IPS-18a (cell line): ENCODE measurements at regions not wholly inside any gene's neighbourhood (a gene's known extent, or its start where the extent isn't known, plus 50 kb on each side); places are given as distances from the start of the nearest gene placed in this dataset.

Experiments
- H3K27ac ChIP-seq: one replicate; pipeline ENCODE4 v1.5.1; 2013; ENCODE audit warnings: low read length
- H3K27me3 ChIP-seq: one replicate; pipeline ENCODE4 v1.6.1; 2013; ENCODE audit warnings: mild to moderate bottlenecking, low read length; ENCODE audit not compliant: control insufficient read depth, insufficient read depth
- H3K36me3 ChIP-seq: one replicate; pipeline ENCODE4 v1.6.1; 2013; ENCODE audit warnings: low read depth, low read length; ENCODE audit not compliant: control insufficient read depth
- H3K4me1 ChIP-seq: one replicate; pipeline ENCODE4 v1.6.1; 2013; ENCODE audit warnings: low read depth, low read length; ENCODE audit not compliant: control insufficient read depth
- H3K4me3 ChIP-seq: one replicate; pipeline ENCODE4 v1.5.1; 2013; ENCODE audit warnings: low read length
- H3K9ac ChIP-seq: one replicate; pipeline ENCODE4 v1.6.1; 2013; ENCODE audit warnings: mild to moderate bottlenecking, low read length, moderate library complexity
- H3K9me3 ChIP-seq: one replicate; pipeline ENCODE4 v1.6.1; 2013; ENCODE audit warnings: low read depth, low read length; ENCODE audit not compliant: control insufficient read depth

GRCh38 chr5:92741906-92742305 is 839.1 kb downstream of the NR2F1-AS1 start:
- Histone ChIP-seq H3K27ac (no peak overlapping the region), H3K9me3 (no peaks in the 10 kb centered on the region), H3K27me3 (no peaks in the 10 kb centered on the region), H3K36me3 (no peaks in the 10 kb centered on the region), H3K9ac (no peak overlapping the region), H3K4me3 (no peak overlapping the region), H3K4me1 (no peaks in the 10 kb centered on the region)

DNA sequence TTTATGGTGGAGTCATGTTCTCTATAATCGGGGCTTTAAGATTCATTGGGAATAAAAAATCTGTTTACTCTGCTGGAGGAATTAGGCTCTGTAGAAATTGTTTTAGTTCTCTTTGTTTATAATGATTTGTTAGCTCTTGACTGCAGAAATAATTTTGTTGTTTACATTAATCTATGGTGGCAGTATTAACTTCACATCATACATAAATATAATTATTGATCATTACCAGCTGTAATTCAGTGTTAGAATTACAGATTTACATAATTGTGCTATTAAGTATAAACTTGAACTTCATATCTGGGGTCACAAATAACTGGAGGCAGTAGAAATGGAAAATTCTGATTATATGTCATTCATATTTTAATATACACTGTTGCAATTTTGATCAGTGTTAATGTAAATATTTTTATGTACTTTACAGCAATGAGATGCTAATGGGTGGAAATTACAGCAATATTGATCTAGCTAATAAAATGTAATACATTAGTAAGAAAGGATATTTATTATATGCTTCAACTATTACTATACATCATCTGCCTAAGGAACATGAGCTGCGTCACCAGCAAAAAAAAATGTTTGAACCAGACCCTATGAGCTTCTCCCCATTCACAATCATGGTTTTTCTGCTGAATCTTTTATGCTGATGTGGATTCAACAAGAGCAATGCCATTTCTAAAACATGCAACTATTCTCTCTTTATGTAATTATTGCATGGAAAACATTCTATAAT is 846.6 kb downstream of the NR2F1-AS1 start:
- Histone ChIP-seq H3K4me3 (no peak overlapping the region), H3K9me3 (no peaks in the 10 kb centered on the region), H3K4me1 (no peaks in the 10 kb centered on the region), H3K36me3 (no peaks in the 10 kb centered on the region), H3K27ac (no peak overlapping the region), H3K9ac (no peak overlapping the region), H3K27me3 (no peaks in the 10 kb centered on the region)

GRCh38 chr5:92730486-92730885 is 850.5 kb downstream of the NR2F1-AS1 start:
- no peak overlapping the region for H3K9ac ChIP-seq
- no peak overlapping the region for H3K4me3 ChIP-seq
- H3K9me3 ChIP-seq, result no peaks in the 10 kb centered on the region
- no peaks in the 10 kb centered on the region for H3K4me1 ChIP-seq
- H3K27ac ChIP-seq, result no peak overlapping the region
- no peaks in the 10 kb centered on the region for H3K36me3 ChIP-seq
- no peaks in the 10 kb centered on the region for H3K27me3 ChIP-seq

GRCh38 chr5:92729088-92729487 is 851.9 kb downstream of the NR2F1-AS1 start:
- no peaks in the 10 kb centered on the region for H3K9me3 ChIP-seq
- H3K4me3 ChIP-seq, result no peak overlapping the region
- no peaks in the 10 kb centered on the region for H3K27me3 ChIP-seq
- no peaks in the 10 kb centered on the region for H3K4me1 ChIP-seq
- no peak overlapping the region for H3K9ac ChIP-seq
- no peaks in the 10 kb centered on the region for H3K36me3 ChIP-seq
- no peak overlapping the region for H3K27ac ChIP-seq

DNA sequence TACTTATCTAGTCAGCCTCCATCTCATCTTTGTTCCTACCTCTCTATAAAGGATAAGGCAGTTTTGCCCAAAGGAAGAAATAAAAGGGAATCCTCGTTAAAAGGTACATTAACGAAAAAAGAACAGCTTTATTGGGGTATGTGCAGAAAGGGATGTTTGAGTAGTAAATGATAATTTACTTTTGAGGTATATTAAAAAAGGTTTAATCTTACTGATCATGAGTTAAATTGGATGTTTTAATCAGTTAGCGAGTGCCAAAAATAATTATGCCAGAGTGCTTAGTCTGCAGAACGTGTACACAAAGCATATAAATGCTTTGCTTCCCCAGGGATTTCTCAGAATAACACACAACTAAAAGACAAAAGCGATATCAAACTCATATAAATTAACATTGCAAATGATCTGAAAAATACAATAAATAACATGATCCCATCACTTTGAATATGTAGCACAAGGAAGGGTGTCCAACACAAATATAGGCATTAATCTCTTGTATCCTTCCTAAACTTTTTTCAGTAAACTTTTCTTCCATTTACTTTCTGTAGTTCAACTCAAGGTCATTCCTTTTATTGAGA is 865.0 kb downstream of the NR2F1-AS1 start:
- no peak overlapping the region for H3K27ac ChIP-seq
- no peaks in the 10 kb centered on the region for H3K27me3 ChIP-seq
- no peaks in the 10 kb centered on the region for H3K9me3 ChIP-seq
- H3K4me3 ChIP-seq, result no peak overlapping the region
- H3K4me1 ChIP-seq, result no peaks in the 10 kb centered on the region
- H3K36me3 ChIP-seq, result no peaks in the 10 kb centered on the region
- no peak overlapping the region for H3K9ac ChIP-seq

DNA sequence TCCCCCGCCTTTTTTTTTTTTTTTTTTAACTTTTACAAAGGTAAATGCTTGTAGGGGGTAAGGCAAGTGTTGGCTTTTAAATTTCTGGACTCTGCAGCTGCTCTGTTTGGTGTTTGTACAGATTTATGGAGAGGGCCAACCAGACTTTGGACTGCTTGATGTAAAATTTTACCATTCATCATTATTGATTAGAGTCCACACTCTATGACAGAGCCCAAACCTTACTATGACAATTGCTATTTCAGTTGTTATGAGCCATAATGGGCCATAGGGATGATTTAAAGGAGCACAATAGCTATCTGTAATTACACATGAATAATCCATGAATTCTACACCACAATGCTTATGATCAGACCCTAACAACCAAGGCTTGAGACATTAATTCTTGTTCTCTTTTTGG is 867.2 kb downstream of the NR2F1-AS1 start:
- Histone ChIP-seq H3K4me1 (no peaks in the 10 kb centered on the region), H3K27ac (no peak overlapping the region), H3K9me3 (no peaks in the 10 kb centered on the region), H3K27me3 (no peaks in the 10 kb centered on the region), H3K4me3 (no peak overlapping the region), H3K9ac (no peak overlapping the region), H3K36me3 (no peaks in the 10 kb centered on the region)

GRCh38 chr5:92713335-92713743 is 867.7 kb downstream of the NR2F1-AS1 start:
- no peak overlapping the region for H3K27ac ChIP-seq
- H3K9me3 ChIP-seq, result no peaks in the 10 kb centered on the region
- no peak overlapping the region for H3K4me3 ChIP-seq
- no peak overlapping the region for H3K9ac ChIP-seq
- H3K27me3 ChIP-seq, result no peaks in the 10 kb centered on the region
- no peaks in the 10 kb centered on the region for H3K4me1 ChIP-seq
- H3K36me3 ChIP-seq, result no peaks in the 10 kb centered on the region

- Histone ChIP-seq H3K9ac (no peak overlapping the region), H3K9me3 (no peaks in the 10 kb centered on the region), H3K4me3 (no peak overlapping the region), H3K27ac (no peak overlapping the region), H3K4me1 (no peaks in the 10 kb centered on the region), H3K27me3 (no peaks in the 10 kb centered on the region), H3K36me3 (no peaks in the 10 kb centered on the region)
Observed at GRCh38 chr5:92711956-92712355, 869.1 kb downstream of the NR2F1-AS1 start.

DNA sequence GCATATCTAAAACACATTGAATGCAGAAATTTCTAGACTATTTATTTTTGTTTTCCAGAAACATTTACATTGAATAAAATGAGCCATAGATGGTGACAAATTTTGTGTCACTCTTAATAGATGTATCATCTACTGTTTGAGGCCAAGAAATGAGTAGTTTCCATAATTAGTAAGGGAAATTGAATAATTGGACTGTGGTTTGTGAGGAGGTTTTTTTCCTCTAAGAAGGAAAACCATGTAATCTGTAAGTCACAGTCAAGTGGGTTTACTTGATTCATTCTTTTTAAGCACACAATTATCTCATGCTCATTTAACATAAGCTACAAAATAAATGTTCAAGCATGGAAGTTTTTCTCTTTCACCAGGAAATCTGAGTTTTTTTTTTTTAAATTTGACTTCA is 876.4 kb downstream of the NR2F1-AS1 start:
- H3K4me3 ChIP-seq, result no peak overlapping the region
- no peak overlapping the region for H3K27ac ChIP-seq
- H3K27me3 ChIP-seq, result no peaks in the 10 kb centered on the region
- H3K4me1 ChIP-seq, result no peaks in the 10 kb centered on the region
- H3K9me3 ChIP-seq, result no peaks in the 10 kb centered on the region
- no peak overlapping the region for H3K9ac ChIP-seq
- H3K36me3 ChIP-seq, result no peaks in the 10 kb centered on the region

- Histone ChIP-seq H3K27me3 (no peaks in the 10 kb centered on the region), H3K27ac (no peak overlapping the region), H3K4me1 (no peaks in the 10 kb centered on the region), H3K4me3 (no peak overlapping the region), H3K36me3 (no peaks in the 10 kb centered on the region), H3K9ac (no peak overlapping the region), H3K9me3 (no peaks in the 10 kb centered on the region)
Observed at GRCh38 chr5:92703976-92704375, 877.0 kb downstream of the NR2F1-AS1 start.

GRCh38 chr5:92695123-92696003 is 885.7 kb downstream of the NR2F1-AS1 start:
- no peaks in the 10 kb centered on the region for H3K4me1 ChIP-seq
- no peak overlapping the region for H3K9ac ChIP-seq
- no peak overlapping the region for H3K27ac ChIP-seq
- H3K36me3 ChIP-seq, result no peaks in the 10 kb centered on the region
- no peaks in the 10 kb centered on the region for H3K27me3 ChIP-seq
- H3K9me3 ChIP-seq, result no peaks in the 10 kb centered on the region
- H3K4me3 ChIP-seq, result no peak overlapping the region
